IPS-NIHi11 (cell line): ENCODE measurements at regions not wholly inside any gene's neighbourhood (a gene's known extent, or its start where the extent isn't known, plus 50 kb on each side); places are given as distances from the start of the nearest gene placed in this dataset.

Experiments used
- DNase-seq: peaks from one replicate; pipeline ENCODE4 v3.0.0; 2012; ENCODE audit warnings: mixed read lengths, low spot score

DNA sequence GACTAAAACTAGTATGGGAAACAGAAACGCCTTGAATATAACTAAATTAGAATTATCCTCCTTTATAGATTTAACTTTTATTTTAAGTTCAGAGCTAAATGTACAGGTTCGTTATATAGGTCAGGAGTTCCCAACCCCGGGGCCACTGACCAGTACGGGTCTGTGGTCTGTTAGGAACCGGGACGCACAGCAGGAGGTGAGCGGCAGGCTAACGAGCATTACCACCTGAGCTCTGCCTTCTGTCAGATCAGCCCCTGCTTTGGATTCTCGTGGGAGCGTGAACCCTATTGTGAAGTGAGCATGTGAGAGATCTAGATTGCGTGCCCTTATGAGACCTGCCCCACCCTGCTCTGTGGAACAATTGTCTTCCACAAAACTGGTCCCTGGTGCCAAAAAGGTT, 51.0 kb downstream of the FAT4 start:
- DNase-seq, result no peak

DNA sequence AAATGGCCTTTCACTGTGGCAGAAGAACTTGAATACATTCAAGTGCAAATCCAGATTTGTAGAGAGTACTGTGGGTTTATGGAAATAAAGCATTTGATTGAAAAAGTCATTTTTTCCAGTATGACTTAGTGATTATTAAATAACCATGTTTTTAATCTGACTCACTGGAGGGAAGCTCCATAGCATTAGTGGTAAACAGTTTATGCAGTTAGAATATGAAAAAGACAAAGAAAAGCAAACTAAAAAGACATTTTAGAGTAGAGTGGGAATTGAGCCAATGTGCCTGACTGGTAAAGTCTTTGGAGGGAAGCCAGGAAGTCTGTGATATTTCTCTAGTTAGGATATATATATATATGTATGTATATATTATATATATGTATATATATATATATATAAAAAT, 53.4 kb downstream of the FAT4 start:
- DNase-seq, result no peak

DNA sequence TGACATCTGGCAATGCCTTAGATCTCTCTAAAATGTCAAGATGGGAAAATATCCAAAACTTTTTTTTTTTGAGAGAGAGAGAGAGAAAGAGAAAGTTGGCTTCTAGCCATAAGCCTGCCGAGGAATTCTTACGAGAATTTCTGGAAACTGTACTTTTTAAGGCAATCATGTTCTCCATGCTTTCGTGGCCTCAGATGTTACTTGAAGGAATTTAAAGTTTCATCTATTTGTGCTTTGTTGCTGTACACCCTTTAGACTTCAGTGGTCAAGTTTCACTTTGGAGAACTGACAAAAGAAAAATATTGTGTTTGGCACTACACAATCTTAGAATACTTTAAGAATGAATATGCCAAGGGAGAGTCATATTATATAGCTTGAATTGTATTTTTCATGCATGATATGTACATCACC, 53.9 kb downstream of the FAT4 start:
- no peak for DNase-seq

DNA sequence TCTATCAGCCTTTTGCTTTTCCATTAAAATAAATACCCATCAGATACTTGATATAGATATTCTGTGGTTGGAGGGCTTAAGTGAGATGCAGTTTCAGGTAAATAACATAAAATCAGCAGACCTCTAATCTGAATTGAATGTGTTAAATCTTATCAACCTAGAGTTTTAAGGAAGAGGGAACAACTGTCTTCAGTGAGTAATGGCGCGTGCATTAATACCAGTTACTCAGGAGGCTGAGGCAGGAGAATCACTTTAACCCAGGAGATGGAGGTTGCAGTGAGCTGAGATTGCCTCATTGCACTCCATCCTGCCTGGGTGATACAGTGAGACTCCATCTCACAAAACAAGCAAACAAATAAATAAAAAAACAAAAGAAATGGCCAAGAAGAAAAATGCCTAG, 54.3 kb downstream of the FAT4 start:
- DNase-seq, result no peak

DNA sequence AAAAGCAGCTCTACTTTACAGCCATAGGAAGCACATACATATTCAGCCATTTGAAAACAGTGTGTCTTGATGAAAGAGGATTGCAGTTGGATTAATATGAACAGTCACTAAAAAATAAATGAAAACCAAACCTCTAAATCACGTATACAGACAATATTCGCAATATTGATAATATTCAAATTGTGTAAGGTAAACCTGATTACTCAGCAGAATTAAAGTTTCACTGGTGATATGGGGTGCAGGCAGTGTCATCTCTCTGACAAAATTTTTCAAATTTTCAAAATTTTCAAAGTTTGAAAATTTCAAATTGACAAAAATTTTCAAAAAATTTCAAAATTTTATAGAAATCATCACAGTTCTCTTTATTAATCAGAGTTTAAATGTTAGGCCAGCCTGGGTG, 55.7 kb downstream of the FAT4 start:
- no peak for DNase-seq

DNA sequence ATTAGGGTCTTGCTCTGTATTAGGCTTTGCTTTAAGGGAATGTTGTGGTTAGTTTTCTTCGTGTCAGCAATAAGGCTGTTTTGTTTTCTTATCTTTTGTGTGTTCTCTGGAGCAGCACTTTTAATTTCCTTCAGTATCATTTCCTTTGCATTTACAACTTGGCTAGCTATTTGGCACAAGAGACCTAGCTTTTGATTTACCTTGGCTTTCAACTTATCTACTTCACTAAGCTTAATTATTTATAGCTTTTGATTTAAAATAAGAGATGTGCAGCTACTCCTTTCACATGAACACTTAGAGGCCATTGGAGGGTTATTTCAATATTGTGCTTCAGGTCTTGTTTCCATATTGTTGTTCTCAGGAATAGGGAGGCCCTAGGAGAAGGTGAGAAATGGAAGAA, 68.2 kb downstream of the FAT4 start:
- DNase-seq, result no peak

DNA sequence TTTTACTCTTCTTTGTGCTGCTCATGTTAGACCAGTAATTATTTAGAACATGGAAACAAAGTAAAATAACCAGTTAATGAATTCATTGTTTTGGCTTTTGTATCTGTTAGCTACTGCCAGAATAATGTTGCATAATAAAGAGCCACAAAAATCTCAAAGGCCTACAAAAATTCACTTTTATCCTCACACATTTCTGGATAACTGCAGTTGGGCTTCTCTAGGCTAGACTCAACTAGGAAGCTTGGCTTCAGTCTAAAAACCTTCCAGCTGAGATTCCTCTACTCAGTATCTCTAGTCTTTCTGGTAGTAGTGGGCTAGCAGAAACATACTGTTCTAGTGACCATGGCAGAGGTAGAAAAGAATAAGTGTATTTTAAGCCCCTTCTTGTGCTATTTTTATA, 73.0 kb downstream of the FAT4 start:
- no peak for DNase-seq

DNA sequence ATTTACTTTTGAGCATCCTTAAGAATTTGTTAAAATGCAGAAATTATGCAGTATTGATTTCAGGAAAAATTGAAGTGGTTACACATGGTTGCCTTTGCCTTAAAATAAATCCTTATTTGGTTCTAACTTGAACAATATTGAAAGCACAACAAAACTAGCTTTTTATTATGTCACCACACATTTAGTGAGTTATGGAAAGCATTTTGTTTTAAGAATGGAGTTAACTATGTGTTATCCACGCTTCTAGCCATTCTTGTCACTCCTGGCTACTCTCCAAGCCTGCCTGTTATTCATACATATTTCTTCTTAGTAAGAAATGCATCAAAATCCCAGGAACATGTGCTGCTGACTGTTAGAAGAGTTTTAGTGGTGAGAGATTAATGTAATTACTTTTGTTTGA, 73.9 kb downstream of the FAT4 start:
- DNase-seq, result no peak

DNA sequence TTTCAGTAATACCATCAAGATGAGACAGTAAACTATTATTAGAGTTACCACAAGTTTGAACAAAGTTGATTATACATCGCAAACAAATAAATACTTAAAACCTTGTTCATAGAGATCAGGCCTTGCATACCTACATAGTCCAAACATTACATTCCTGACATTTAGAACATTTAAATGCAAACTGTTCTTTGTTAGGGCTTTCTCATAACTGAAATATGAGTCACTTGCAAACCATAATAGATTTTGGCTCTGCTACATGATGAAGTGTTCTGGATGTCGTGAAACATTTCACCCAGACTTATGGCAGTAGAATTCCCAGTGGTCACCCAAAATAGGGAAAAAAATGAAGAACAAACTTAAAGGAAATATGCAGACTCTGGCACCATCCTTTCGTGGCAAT, 75.0 kb downstream of the FAT4 start:
- DNase-seq, result peak; percentile 6

DNA sequence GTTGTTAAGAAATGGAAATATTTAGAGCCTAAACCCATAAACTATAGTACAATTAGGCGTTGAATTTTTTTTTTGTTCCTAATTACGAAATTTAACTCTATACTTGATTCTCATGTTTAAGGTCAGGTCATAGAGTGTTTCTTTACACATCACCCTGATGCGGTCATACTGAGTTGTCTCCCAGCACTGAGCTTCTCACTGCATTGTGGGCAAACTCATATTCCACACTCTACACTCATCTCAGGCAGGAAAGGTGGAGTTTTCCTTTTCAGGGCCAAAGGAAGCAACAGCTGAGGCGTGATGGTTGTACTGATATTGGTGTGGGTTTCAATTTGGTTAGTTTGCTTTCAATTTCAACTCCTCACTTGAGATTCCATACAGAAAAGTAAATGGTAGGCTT, 75.4 kb downstream of the FAT4 start:
- DNase-seq, result no peak

DNA sequence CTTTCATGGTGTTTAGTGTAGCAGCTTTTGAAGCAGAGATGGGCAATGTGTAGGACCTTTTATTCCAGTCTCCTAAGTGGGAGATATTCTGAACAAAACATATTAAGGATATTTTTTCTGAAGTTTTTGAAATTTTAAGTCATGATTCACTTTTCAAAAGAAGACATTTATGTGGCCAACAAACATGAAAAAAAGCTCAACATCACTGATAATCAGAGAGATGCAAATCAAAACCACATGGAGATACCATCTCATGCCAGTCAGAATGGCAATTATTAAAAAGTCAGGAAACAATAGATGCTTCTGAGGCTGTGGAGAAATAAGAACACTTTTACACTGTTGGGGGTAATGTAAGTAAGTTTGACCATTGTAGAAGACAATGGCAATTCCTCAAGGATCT, 76.0 kb downstream of the FAT4 start:
- DNase-seq, result no peak

DNA sequence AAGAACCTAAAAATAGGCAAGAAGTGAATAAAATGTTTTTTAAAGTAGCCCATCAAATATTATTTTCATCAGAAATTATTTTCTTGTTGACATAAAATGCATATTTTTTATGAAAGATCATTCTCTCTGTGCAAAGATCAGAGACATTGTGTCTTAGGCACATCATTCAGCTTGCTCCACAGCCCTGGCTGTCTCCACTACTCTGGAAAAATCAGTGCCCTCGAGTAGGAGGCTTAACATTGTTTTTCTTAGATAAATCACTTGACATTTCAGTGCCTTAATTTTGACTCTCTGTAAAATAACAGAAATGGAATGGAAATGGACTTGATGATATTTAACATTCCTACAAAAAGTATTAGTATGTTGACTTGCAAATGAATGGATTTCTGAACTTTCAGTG, 77.9 kb downstream of the FAT4 start:
- no peak for DNase-seq

DNA sequence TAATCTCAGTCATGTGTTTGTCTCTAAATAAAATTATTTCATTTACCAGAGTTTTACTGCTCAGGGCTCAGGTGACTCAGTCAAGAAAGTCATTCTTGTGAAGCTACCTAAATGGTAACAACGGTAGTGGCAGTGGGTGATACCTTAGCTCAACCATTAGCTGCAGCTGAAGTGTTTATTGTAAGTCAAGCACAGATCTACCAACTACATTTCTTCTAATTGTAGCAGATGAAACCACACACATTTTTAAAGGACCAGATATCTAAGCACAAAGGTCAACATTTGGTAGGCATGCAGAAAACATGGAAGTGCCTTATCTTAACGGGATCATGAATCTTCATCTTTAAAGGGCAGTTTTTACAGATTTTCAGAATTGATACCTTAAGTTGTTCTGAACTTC, 79.1 kb downstream of the FAT4 start:
- no peak for DNase-seq

DNA sequence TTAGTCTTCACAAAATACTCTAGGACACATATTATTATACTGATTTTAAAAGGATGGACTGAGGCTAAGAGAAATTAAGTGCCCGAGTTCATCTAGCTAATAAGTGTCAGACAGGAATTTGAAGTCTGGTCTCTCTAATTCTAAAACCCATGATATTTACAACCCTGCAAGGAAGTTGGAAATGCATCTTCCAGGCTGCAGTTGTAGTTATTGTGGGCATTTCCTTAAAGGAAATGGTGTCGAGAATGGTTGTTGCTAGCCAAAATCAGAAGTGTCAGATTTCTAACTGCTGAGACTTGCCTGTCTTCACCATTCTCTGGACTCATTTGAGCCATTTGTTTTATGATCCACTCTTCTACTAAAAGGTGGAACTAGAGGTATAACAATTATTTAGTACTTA, 82.5 kb downstream of the FAT4 start:
- DNase-seq, result no peak

DNA sequence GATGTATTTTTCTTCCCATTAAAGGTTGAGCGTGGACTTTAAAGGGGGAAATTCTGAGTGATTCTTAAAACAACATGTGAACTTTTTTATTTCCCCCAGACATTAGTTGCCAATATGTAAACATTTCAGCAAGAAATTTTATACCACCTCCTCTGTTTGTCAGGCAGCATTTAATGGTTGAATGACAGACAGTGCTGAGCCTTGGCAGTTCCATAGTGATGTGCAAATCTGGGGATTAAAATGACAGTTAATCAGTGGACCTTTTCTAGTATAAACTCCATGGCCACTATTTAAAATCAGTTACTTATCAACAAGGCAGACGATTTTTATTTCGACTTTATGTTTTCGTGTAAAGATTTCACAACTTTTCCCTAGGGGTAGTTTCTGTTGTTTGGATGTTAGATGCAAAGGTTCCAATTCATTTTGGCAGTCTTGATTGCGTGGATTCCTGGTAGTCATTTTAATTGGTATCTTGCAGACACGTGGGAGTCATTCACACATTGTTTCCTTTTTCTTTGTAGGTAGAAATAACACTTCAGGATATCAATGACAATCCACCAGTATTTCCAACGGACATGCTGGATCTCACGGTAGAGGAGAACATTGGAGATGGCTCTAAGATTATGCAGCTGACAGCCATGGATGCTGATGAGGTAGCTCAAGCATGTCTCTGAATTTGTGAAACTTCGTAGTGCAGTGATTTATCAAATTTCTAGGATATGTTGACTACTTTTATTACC, 83.7 kb downstream of the FAT4 start:
- DNase-seq, result no peak

DNA sequence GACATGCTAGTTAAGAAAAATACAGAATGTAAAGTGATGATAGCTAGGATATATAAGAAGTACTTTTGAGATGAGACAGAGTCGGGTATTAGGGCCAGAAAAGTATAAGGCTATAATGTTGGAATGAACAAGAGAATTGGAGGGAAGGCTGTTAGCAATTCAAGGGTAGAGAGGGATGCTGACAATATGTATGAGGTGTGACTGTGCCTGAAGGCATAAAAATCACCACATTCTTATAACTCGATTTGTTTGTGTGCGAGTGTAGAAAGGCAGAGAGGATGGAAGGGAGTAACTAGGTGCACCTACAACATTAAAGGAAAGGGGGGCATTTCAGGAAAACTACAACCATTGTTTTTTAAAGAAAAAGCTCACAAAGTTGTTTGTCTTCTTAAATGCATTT, 86.0 kb downstream of the FAT4 start:
- DNase-seq, result no peak

DNA sequence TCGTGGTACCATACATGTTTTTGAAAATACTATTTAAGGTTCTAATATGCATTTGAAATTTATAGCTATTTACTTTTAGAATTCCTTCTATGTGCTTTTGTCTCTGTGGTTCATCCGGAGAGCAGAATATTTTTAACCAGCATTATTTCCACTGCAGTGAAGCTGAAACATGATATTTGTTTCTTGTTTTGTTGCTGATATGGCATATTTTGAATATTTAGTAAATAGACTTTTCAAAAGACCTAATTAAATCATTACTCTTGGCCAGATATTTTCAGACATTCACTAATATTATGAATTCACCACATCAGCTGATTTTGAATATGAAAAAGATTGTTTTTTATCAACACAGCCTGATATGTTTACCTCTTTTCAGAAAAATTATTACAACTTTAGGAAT, 87.0 kb downstream of the FAT4 start:
- DNase-seq, result no peak

DNA sequence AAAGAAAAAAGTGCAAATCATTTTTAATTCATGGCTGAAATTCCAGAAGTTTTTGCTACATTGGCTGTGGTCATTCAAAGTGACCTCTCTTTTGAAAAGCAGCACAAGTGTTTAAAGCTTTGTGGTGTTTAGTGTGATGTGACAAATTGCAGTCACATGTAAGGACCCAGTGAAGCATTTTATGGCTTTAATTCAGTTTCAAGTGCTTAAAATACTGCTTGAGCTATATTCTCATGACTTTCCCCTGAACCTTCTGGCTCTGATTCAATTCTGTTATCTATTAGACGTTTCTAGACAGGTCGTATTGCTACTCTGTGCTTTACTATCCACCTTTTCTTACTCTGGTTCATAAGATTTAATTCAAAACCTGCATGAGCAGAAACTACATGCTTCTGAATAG, 105.8 kb downstream of the FAT4 start:
- DNase-seq, result no peak

DNA sequence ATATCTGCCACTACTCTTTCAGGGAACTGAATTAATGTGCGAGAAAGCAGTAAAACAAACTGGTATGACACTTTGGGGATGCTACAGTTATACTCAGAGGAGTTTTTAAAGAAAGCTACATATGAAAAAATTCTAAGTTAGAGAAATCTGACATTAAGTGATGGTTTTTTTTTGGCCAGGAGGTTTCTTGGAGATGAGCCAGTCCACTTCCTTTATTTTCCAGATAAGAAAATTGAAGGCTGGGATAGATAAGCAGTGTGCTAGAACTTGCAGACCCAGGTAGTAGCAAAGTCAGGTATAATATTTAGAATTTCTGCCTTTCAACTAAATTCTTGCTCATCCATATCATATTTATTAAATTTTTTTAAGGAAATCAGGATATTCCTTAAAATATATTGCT, 106.8 kb downstream of the FAT4 start:
- no peak for DNase-seq

DNA sequence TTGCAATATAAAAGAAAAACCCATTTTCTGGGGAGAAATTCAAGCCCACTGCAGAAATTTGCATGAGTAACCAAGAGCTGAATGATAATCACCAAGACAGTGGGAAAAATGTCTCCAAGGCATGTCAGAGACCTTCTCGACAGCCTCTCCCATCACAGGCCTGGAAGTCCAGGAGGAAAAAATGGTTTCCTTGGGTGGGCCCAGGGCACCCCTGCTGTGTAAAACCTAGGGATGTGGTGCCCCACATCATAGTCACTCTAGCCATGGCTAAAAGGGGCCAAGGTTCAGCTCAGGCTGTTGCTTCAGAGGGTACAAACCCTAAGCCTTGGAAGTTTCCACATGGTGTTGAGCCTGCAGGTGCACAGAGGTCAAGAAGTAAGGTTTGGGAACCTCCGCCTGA, 108.4 kb downstream of the FAT4 start:
- no peak for DNase-seq

DNA sequence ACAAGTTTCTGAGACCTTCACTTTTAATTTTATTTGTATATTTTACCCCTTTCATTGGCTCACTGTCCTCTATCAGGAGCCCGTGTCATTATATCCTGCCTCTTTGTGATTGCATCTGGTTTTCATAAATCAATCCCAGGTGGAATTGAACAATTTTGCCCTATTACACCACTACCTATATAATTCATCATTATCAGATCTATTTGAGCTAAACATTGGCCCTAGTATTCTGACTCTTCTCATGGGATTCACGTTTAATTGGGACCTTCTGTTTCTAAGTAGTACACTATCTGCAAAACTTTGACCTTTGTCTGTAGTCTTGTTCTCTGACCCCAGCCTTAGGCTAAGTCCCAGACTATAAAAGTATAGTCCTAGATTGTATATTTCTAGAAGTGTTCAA, 114.1 kb downstream of the FAT4 start:
- no peak for DNase-seq

DNA sequence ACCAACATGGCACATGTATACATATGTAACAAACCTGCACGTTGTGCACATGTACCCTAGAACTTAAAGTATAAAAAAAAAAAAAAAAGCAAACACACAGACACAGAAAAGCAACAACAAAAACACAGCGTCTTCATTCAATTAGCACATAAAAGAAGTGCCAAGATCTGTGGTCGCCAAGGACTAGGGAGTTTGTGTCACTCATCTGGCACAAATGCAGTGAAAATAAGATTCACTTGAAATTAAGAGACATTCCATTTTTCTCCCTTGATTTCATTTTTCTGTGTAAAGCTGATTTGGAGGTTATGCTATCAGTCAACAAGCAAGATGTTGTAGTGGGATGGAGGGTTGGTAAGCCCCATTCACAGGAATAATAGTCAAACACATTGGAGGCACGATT, 115.3 kb downstream of the FAT4 start:
- DNase-seq, result no peak

DNA sequence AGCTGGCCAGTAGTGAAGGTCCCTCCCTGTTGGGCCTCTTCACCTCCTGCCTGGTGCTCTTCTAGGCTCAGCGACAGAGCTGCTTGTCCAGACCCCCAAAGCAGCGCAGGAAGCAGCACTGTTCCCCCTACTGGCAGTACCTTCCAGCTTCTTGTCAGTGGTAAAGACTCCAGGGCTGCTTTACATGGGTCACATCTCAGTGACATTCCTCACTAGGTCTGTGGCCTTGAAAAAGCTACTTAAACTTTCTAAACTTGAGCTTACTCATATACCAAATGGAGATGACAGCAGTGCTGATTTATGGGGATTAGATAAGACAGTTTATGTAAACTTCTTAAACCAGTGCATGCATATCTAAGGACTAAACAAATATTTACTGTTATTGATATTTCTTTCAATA, 117.3 kb downstream of the FAT4 start:
- DNase-seq, result peak; percentile 57

DNA sequence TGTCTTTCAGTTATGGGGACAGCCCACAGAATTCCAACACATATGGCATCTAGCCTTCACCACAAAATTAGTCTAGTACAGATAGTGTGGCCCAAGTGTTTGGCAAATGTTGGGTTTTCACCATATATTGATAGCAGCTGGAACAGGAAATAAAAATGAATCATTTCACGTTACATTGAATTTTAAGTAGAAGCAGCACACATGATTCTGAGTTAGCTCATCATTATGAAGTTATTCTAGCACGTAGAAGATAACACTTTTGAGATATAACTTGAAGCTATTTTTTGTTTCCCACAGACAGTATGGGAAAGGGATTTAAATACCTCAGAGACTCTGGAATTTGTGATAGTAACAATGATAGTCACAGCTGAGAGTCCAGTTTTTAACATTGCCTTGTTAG, 118.7 kb downstream of the FAT4 start:
- no peak for DNase-seq

DNA sequence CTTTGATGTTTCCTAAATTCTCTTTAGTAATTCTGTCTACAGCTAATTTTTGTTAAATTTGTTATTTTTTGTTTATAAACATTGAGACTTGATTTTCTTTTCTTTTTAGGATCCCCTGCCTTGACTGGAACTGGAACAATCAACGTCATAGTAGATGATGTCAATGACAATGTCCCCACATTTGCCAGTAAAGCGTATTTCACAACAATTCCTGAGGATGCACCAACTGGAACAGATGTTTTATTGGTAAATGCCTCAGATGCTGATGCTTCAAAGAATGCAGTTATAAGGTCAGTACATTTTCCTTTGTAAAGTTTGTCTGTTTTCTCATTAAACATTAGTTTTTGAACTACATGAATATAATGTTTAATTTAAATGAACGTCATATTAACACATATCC, 119.4 kb downstream of the FAT4 start:
- no peak for DNase-seq
